NCI-H748 (cell line): ENCODE measurements at regions not wholly inside any gene's neighbourhood (a gene's known extent, or its start where the extent isn't known, plus 50 kb on each side); places are given as distances from the start of the nearest gene placed in this dataset.
"Not testable (repeated sequence)": the region's sequence is repeated elsewhere in the genome, so short reads cannot be mapped to it uniquely, and the experiment has no call there.

Experiments
- DNase-seq: peaks from one replicate; lab custom pipeline; 2025; ENCODE audit not compliant: unreplicated experiment; lab: John Stamatoyannopoulos, UW

- no peak for DNase-seq
Measured at GRCh38 chr9:78663369-78663768, 366.4 kb downstream of the PSAT1 start.

GRCh38 chr9:78664370-78664769, 367.4 kb downstream of the PSAT1 start:
- no peak for DNase-seq

- no peak for DNase-seq
Measured at GRCh38 chr9:78666818-78667414, 370.0 kb downstream of the PSAT1 start.

GRCh38 chr9:78668148-78668832, 371.4 kb downstream of the PSAT1 start:
- DNase-seq = no peak

GRCh38 chr9:78669591-78669990, 372.7 kb downstream of the PSAT1 start:
- DNase-seq = no peak

- no peak for DNase-seq
Measured at GRCh38 chr9:78671785-78672184, 374.9 kb downstream of the PSAT1 start.

- no peak for DNase-seq
Measured at GRCh38 chr9:78674874-78675273, 377.9 kb downstream of the PSAT1 start.

- no peak for DNase-seq
Measured at GRCh38 chr9:78676009-78676408, 379.1 kb downstream of the PSAT1 start.

- DNase-seq = no peak
Measured at GRCh38 chr9:78676623-78677022, 379.7 kb downstream of the PSAT1 start.

- no peak for DNase-seq
Measured at GRCh38 chr9:78677326-78677725, 380.4 kb downstream of the PSAT1 start.

GRCh38 chr9:78678877-78679276, 382.0 kb downstream of the PSAT1 start:
- peak; percentile 17 for DNase-seq

- DNase-seq = no peak
Measured at GRCh38 chr9:78680196-78680595, 383.3 kb downstream of the PSAT1 start.

- DNase-seq = no peak
Measured at GRCh38 chr9:78682216-78682615, 385.3 kb downstream of the PSAT1 start.

- no peak for DNase-seq
Measured at GRCh38 chr9:78685471-78685870, 388.5 kb downstream of the PSAT1 start.

GRCh38 chr9:78688796-78689195, 391.9 kb downstream of the PSAT1 start:
- DNase-seq = no peak

GRCh38 chr9:78691542-78691941, 394.6 kb downstream of the PSAT1 start:
- no peak for DNase-seq

- no peak for DNase-seq
Measured at GRCh38 chr9:78692871-78693270, 395.9 kb downstream of the PSAT1 start.

- DNase-seq = peak; percentile 89
Measured at GRCh38 chr9:78694974-78695373, 398.0 kb downstream of the PSAT1 start.

GRCh38 chr9:78695519-78695918, 398.6 kb downstream of the PSAT1 start:
- peak; percentile 96 for DNase-seq

GRCh38 chr9:78697618-78698017, 400.7 kb downstream of the PSAT1 start:
- DNase-seq = no peak

- DNase-seq = no peak
Measured at GRCh38 chr9:78698371-78698770, 401.4 kb downstream of the PSAT1 start.

- not testable (repeated sequence) for DNase-seq
Measured at GRCh38 chr9:78699217-78699616, 402.3 kb downstream of the PSAT1 start.

- peak; percentile 29 for DNase-seq
Measured at GRCh38 chr9:78704153-78704552, 407.2 kb downstream of the PSAT1 start.
